ENCODE measurements at regions not wholly inside any gene's neighbourhood (a gene's known extent, or its start where the extent isn't known, plus 50 kb on each side); places are given as distances from the start of the nearest gene placed in this dataset.

- H3K4me1 ChIP-seq (ENCODE audit: insufficient read depth, low read length, poor library complexity, severe bottlenecking), result no peaks in the 10 kb centered on the region
- no peaks in the 10 kb centered on the region for H3K36me3 ChIP-seq (ENCODE audit: insufficient read depth, low read length, poor library complexity, severe bottlenecking)
- ChIA-PET POLR2A (ENCODE audit: low non-redundant PET) (no interaction called here), CTCF (no interaction called here)
- no peaks in the 10 kb centered on the region for H3K27me3 ChIP-seq (replicated peaks; ENCODE audit: insufficient read depth, low read depth, low read length, poor library complexity)
- no peak overlapping the region for H3K27ac ChIP-seq (ENCODE audit: low read depth, low read length, poor library complexity, severe bottlenecking)
- peaks cover 6% of the 10 kb centered on the region for H3K9me3 ChIP-seq (ENCODE audit: low read depth, low read length, poor library complexity, severe bottlenecking)
- no TSS peak for BruUV-seq (replicated peaks)
- no peak for DNase-seq (ENCODE audit: low spot score)
- TF ChIP-seq CTCF (conservative IDR thresholded peaks at IDR 0.05; ENCODE audit: low read depth, low read length), result no peak
- no peak for TF ChIP-seq EZH2 (IDR thresholded peaks at IDR 0.05; ENCODE audit: borderline replicate concordance, low read depth, low read length, poor library complexity, severe bottlenecking)
- H3K4me3 ChIP-seq (ENCODE audit: low read depth, low read length, poor library complexity, severe bottlenecking), result no peak overlapping the region
- intact Hi-C loops (cut with micrococcal nuclease; ENCODE audit: unreplicated experiment), result no loop called here
Measured at GRCh38 chr11:98703779-98704556, 316.8 kb upstream of the CNTN5 start.

GRCh38 chr11:98710026-98710425 lies 310.7 kb upstream of the CNTN5 start:
- no peak overlapping the region for H3K27ac ChIP-seq (ENCODE audit: low read depth, low read length, poor library complexity, severe bottlenecking)
- ChIA-PET CTCF (no interaction called here), POLR2A (ENCODE audit: low non-redundant PET) (no interaction called here)
- intact Hi-C loops (cut with micrococcal nuclease; ENCODE audit: unreplicated experiment), result no loop called here
- TF ChIP-seq CTCF (conservative IDR thresholded peaks at IDR 0.05; ENCODE audit: low read depth, low read length) (no peak), EZH2 (IDR thresholded peaks at IDR 0.05; ENCODE audit: borderline replicate concordance, low read depth, low read length, poor library complexity, severe bottlenecking) (no peak)
- no TSS peak for BruUV-seq (replicated peaks)
- DNase-seq (ENCODE audit: low spot score), result no peak
- no peak overlapping the region for H3K4me3 ChIP-seq (ENCODE audit: low read depth, low read length, poor library complexity, severe bottlenecking)
- no peaks in the 10 kb centered on the region for H3K27me3 ChIP-seq (replicated peaks; ENCODE audit: insufficient read depth, low read depth, low read length, poor library complexity)
- peaks cover 13% of the 10 kb centered on the region for H3K9me3 ChIP-seq (ENCODE audit: low read depth, low read length, poor library complexity, severe bottlenecking)
- H3K36me3 ChIP-seq (ENCODE audit: insufficient read depth, low read length, poor library complexity, severe bottlenecking), result no peaks in the 10 kb centered on the region
- no peaks in the 10 kb centered on the region for H3K4me1 ChIP-seq (ENCODE audit: insufficient read depth, low read length, poor library complexity, severe bottlenecking)

- Histone ChIP-seq H3K36me3 (ENCODE audit: insufficient read depth, low read length, poor library complexity, severe bottlenecking) (no peaks in the 10 kb centered on the region), H3K9me3 (ENCODE audit: low read depth, low read length, poor library complexity, severe bottlenecking) (peaks cover 13% of the 10 kb centered on the region), H3K27me3 (replicated peaks; ENCODE audit: insufficient read depth, low read depth, low read length, poor library complexity) (no peaks in the 10 kb centered on the region), H3K4me1 (ENCODE audit: insufficient read depth, low read length, poor library complexity, severe bottlenecking) (no peaks in the 10 kb centered on the region), H3K27ac (ENCODE audit: low read depth, low read length, poor library complexity, severe bottlenecking) (no peak overlapping the region), H3K4me3 (ENCODE audit: low read depth, low read length, poor library complexity, severe bottlenecking) (no peak overlapping the region)
- ChIA-PET POLR2A (ENCODE audit: low non-redundant PET) (no interaction called here), CTCF (no interaction called here)
- TF ChIP-seq EZH2 (IDR thresholded peaks at IDR 0.05; ENCODE audit: borderline replicate concordance, low read depth, low read length, poor library complexity, severe bottlenecking), result no peak
- no peak for TF ChIP-seq CTCF (conservative IDR thresholded peaks at IDR 0.05; ENCODE audit: low read depth, low read length)
- no peak for DNase-seq (ENCODE audit: low spot score)
- no TSS peak for BruUV-seq (replicated peaks)
- intact Hi-C loops (cut with micrococcal nuclease; ENCODE audit: unreplicated experiment), result no loop called here
Measured at GRCh38 chr11:98710986-98711385, 309.8 kb upstream of the CNTN5 start.

Data from A673 (cell line).